ENCODE measurements at regions not wholly inside any gene's neighbourhood (a gene's known extent, or its start where the extent isn't known, plus 50 kb on each side); places are given as distances from the start of the nearest gene placed in this dataset.
"Not testable (repeated sequence)": the region's sequence is repeated elsewhere in the genome, so short reads cannot be mapped to it uniquely, and the experiment has no call there.

DNA sequence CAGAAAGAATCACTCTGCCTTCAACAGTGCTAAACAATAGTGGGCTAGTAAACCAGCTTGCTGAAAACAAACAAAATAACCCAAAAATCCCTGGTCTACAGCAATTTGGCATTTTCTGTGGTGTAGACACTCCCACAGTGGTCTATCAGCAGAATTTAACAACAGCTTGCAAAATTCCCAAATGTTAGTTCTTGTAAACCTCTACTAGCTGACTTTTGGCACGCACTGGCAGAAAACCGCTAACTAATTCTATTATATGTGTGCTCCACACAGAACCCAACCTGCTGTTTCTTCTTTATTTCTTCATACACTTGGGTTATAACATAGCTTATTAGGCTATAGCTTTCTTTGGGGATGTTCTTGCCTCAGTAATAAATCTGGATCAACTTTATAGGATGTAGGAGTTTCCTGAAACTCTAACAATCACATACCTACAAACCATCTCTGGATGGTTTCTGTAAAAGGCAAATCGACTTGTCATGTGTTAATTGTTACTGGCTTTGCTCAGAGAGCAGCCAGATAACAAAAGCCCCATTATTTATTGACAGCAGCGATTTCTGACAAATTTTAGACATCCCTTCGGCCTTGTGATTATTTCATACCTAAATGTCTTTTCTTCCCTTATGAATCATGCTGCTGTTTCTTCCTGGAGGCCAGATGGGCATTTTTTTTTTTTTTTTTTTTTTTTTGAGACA, 82.7 kb upstream of the NAA35 start:
- TF ChIP-seq, protein P1, sequence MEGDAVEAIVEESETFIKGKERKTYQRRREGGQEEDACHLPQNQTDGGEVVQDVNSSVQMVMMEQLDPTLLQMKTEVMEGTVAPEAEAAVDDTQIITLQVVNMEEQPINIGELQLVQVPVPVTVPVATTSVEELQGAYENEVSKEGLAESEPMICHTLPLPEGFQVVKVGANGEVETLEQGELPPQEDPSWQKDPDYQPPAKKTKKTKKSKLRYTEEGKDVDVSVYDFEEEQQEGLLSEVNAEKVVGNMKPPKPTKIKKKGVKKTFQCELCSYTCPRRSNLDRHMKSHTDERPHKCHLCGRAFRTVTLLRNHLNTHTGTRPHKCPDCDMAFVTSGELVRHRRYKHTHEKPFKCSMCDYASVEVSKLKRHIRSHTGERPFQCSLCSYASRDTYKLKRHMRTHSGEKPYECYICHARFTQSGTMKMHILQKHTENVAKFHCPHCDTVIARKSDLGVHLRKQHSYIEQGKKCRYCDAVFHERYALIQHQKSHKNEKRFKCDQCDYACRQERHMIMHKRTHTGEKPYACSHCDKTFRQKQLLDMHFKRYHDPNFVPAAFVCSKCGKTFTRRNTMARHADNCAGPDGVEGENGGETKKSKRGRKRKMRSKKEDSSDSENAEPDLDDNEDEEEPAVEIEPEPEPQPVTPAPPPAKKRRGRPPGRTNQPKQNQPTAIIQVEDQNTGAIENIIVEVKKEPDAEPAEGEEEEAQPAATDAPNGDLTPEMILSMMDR (IDR thresholded peaks at IDR 0.05; ENCODE audit: extremely low read depth, insufficient read depth, missing control alignments): no peak
- in situ Hi-C loops (cut with MboI; ENCODE audit: low pct_unique_long_range_greater_than_20kb, low sequenced_read_pairs, unreplicated experiment): no loop called here
- no peak for DNase-seq (ENCODE audit: low spot score)

DNA sequence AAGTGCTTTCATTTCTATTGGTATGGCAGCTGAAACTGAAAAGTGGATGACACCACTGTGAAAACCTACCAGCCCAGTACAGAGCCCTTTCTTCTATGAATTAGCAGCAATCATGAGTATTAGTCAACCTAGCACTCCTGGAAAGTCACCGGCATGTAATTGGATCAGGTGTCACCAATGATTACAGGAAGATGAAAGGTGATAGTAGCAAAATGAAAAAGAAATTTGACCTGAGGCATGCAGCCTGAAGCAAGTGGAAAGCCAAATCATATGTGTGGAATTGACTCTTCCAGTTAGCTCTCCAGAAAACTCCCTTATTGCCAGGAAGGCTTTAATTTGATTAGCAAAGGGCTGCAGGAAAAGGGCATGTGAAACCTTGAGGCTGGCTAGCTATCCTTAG, 81.2 kb upstream of the NAA35 start:
- DNase-seq (ENCODE audit: low spot score): no peak
- in situ Hi-C loops (cut with MboI; ENCODE audit: low pct_unique_long_range_greater_than_20kb, low sequenced_read_pairs, unreplicated experiment): no loop called here
- TF ChIP-seq, protein P1 (IDR thresholded peaks at IDR 0.05; ENCODE audit: extremely low read depth, insufficient read depth, missing control alignments): no peak

- in situ Hi-C loops (cut with MboI; ENCODE audit: low pct_unique_long_range_greater_than_20kb, low sequenced_read_pairs, unreplicated experiment); DNase-seq (ENCODE audit: low spot score): not testable (repeated sequence)
Measured at GRCh38 chr9:85861882-85862281, 79.1 kb upstream of the NAA35 start.

- in situ Hi-C loops (cut with MboI; ENCODE audit: low pct_unique_long_range_greater_than_20kb, low sequenced_read_pairs, unreplicated experiment): no loop called here
- DNase-seq (ENCODE audit: low spot score): no peak
- TF ChIP-seq, protein P1 (IDR thresholded peaks at IDR 0.05; ENCODE audit: extremely low read depth, insufficient read depth, missing control alignments): no peak
Measured at GRCh38 chr9:85863875-85864274, 77.1 kb upstream of the NAA35 start.

- no peak for DNase-seq (ENCODE audit: low spot score)
- in situ Hi-C loops (cut with MboI; ENCODE audit: low pct_unique_long_range_greater_than_20kb, low sequenced_read_pairs, unreplicated experiment): no loop called here
- TF ChIP-seq, protein P1 (IDR thresholded peaks at IDR 0.05; ENCODE audit: extremely low read depth, insufficient read depth, missing control alignments): no peak
Measured at GRCh38 chr9:85871008-85871407, 69.9 kb upstream of the NAA35 start.

DNA sequence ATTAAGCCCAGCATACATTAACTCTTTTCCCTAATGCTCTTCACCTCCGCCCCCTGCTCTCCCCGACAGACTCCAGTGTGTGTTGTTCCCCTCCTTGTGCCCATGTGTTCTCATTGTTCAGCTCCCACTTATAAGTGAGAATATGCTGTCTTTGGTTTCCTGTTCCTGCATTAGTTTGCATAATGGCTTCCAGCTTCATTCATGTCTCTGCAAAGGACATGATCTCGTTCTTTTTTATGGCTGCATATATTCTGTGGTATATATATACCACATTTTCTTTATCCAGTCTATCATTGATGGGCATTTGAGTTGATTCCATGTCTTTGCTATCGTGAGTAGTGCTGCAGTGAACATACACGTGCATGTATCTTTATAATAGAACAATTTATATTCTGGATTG, 69.3 kb upstream of the NAA35 start:
- DNase-seq (ENCODE audit: low spot score); in situ Hi-C loops (cut with MboI; ENCODE audit: low pct_unique_long_range_greater_than_20kb, low sequenced_read_pairs, unreplicated experiment): not testable (repeated sequence)

GRCh38 chr9:85872463-85872862, 68.5 kb upstream of the NAA35 start:
- DNase-seq (ENCODE audit: low spot score): no peak
- TF ChIP-seq, protein P1 (IDR thresholded peaks at IDR 0.05; ENCODE audit: extremely low read depth, insufficient read depth, missing control alignments): no peak
- in situ Hi-C loops (cut with MboI; ENCODE audit: low pct_unique_long_range_greater_than_20kb, low sequenced_read_pairs, unreplicated experiment): no loop called here

DNA sequence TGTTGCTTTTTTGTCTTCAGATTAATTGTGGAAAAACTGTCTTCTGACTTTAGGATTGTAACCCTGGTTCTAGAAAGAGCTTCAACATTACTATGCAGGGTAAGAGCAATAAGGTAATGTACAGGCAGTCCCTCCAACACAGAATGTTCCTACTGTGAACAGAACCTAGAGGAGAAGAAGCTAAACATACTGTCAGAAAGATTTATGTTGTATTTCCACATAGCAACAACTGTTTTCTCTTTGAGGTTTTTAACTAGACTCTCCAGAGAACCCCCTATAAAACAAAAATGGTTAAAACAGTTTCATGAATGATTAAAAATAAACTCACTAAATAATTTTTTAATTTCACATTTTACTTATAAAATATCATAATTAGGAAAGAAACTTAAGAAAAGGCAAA, 64.3 kb upstream of the NAA35 start:
- TF ChIP-seq, protein P1 (IDR thresholded peaks at IDR 0.05; ENCODE audit: extremely low read depth, insufficient read depth, missing control alignments): no peak
- in situ Hi-C loops (cut with MboI; ENCODE audit: low pct_unique_long_range_greater_than_20kb, low sequenced_read_pairs, unreplicated experiment): no loop called here
- DNase-seq (ENCODE audit: low spot score): no peak

DNA sequence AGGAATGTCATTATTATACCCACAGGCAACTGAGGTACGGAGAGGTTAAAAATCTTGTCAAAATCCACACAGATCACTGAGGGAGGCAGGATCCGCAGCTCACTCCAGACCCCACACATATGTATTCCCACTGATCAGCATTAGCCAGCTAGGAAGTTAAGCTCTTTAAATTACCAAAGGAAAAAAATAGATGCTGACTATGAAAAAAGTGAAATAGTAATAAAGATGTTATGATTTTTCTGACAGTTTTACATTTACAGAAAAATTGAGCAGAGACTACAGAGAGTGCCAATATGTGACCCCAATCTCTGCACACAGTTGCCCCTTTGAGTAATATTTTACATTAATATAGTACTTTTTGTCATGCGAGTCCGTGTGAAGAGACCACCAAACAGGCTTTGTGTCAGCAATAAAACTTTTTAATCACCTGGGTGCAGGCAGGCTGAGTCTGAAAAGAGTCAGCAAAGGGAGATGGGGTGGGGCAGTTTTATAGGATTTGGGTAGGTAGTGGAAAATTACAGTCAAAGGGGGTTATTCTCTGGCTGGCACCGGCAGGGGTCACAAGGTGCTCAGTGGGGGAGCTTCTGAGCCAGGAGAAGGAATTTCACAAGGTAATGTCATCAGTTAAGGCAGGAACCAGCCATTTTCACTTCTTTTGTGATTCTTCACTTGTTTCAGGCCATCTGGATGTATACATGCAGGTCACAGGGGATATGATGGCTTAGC, 61.9 kb upstream of the NAA35 start:
- DNase-seq (ENCODE audit: low spot score); in situ Hi-C loops (cut with MboI; ENCODE audit: low pct_unique_long_range_greater_than_20kb, low sequenced_read_pairs, unreplicated experiment): not testable (repeated sequence)

GRCh38 chr9:85880507-85880906, 60.4 kb upstream of the NAA35 start:
- DNase-seq (ENCODE audit: low spot score); in situ Hi-C loops (cut with MboI; ENCODE audit: low pct_unique_long_range_greater_than_20kb, low sequenced_read_pairs, unreplicated experiment): not testable (repeated sequence)

Measured in GM13977 (cell line).